ENCODE measurements at regions not wholly inside any gene's neighbourhood (a gene's known extent, or its start where the extent isn't known, plus 50 kb on each side); places are given as distances from the start of the nearest gene placed in this dataset.

DNA sequence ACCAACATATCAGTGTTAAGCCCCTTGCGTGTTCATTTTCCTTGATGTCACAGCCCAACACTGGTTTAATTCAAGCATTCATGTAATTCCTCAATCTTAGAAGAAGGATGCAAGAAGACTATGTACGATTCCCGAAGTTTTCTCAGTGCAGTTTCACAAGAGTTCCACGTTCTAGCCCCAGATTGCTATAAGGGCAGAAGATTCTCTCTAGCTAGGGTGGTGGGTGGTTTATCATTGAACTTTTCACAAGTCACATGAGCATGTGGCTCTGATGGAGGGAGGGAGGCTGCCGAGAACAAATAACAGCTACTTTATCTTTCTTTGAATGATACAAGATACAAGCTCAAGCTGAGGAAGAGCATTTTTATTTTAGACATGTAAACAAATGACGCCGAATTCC lies 71.9 kb upstream of the NHSL1 start (continued):
- TF ChIP-seq, protein P1, sequence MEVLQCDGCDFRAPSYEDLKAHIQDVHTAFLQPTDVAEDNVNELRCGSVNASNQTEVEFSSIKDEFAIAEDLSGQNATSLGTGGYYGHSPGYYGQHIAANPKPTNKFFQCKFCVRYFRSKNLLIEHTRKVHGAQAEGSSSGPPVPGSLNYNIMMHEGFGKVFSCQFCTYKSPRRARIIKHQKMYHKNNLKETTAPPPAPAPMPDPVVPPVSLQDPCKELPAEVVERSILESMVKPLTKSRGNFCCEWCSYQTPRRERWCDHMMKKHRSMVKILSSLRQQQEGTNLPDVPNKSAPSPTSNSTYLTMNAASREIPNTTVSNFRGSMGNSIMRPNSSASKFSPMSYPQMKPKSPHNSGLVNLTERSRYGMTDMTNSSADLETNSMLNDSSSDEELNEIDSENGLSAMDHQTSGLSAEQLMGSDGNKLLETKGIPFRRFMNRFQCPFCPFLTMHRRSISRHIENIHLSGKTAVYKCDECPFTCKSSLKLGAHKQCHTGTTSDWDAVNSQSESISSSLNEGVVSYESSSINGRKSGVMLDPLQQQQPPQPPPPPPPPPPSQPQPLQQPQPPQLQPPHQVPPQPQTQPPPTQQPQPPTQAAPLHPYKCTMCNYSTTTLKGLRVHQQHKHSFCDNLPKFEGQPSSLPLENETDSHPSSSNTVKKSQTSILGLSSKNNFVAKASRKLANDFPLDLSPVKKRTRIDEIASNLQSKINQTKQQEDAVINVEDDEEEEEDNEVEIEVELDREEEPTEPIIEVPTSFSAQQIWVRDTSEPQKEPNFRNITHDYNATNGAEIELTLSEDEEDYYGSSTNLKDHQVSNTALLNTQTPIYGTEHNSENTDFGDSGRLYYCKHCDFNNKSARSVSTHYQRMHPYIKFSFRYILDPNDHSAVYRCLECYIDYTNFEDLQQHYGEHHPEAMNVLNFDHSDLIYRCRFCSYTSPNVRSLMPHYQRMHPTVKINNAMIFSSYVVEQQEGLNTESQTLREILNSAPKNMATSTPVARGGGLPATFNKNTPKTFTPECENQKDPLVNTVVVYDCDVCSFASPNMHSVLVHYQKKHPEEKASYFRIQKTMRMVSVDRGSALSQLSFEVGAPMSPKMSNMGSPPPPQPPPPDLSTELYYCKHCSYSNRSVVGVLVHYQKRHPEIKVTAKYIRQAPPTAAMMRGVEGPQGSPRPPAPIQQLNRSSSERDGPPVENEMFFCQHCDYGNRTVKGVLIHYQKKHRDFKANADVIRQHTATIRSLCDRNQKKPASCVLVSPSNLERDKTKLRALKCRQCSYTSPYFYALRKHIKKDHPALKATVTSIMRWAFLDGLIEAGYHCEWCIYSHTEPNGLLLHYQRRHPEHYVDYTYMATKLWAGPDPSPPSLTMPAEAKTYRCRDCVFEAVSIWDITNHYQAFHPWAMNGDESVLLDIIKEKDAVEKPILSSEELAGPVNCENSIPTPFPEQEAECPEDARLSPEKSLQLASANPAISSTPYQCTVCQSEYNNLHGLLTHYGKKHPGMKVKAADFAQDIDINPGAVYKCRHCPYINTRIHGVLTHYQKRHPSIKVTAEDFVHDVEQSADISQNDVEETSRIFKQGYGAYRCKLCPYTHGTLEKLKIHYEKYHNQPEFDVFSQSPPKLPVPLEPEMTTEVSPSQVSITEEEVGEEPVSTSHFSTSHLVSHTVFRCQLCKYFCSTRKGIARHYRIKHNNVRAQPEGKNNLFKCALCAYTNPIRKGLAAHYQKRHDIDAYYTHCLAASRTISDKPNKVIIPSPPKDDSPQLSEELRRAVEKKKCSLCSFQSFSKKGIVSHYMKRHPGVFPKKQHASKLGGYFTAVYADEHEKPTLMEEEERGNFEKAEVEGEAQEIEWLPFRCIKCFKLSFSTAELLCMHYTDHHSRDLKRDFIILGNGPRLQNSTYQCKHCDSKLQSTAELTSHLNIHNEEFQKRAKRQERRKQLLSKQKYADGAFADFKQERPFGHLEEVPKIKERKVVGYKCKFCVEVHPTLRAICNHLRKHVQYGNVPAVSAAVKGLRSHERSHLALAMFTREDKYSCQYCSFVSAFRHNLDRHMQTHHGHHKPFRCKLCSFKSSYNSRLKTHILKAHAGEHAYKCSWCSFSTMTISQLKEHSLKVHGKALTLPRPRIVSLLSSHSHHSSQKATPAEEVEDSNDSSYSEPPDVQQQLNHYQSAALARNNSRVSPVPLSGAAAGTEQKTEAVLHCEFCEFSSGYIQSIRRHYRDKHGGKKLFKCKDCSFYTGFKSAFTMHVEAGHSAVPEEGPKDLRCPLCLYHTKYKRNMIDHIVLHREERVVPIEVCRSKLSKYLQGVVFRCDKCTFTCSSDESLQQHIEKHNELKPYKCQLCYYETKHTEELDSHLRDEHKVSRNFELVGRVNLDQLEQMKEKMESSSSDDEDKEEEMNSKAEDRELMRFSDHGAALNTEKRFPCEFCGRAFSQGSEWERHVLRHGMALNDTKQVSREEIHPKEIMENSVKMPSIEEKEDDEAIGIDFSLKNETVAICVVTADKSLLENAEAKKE (CRISPR knock-in tag; IDR thresholded peaks at IDR 0.05), result no peak
- TF ChIP-seq JUNB (IDR thresholded peaks at IDR 0.05; ENCODE audit: unreplicated experiment) (no peak), POLR2AphosphoS5 (IDR thresholded peaks at IDR 0.05; ENCODE audit: low read depth) (no peak), NANOG (IDR thresholded peaks at IDR 0.05; ENCODE audit: borderline replicate concordance) (no peak), STAT1 (IDR thresholded peaks at IDR 0.05; ENCODE audit: unreplicated experiment) (no peak), ZNF331 (CRISPR knock-in tag; IDR thresholded peaks at IDR 0.05; ENCODE audit: low read depth) (no peak)

DNA sequence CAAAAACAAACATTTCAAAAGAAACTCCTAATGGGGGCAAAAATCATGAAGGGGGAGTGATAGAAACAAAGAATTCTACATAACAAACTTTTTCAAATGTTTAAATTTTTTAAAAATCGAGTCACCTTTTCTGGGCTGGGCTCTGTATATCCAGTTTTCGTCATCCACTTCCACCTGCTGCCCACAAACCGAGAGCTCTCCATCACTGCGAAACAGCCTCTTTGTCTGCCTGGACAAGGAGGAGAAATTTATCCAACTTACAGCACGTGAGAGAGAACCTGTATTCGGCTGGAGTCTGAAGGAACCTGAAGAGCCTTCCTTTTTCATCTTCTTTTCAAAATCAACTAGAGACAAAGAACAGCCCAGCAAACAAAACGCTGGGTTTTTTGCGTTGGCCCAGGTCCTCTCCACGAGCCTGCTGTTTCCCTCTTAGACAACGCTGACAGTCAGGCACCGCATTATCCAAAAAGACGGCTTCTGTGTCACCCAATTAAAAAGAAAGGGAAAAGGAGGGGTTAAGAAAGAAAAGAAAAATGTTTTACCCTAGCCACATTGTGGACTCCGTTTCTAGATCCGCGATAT lies 72.4 kb upstream of the NHSL1 start:
- Histone ChIP-seq H4K20me1 (replicated peaks; ENCODE audit: insufficient read depth) (no peaks in the 10 kb centered on the region), H3K4me1 (ENCODE audit: insufficient read depth) (peaks cover 38% of the 10 kb centered on the region), H3F3A (replicated peaks; ENCODE audit: low read depth) (no peaks in the 10 kb centered on the region), H3K27me3 (ENCODE audit: insufficient read depth) (no peaks in the 10 kb centered on the region), H3K27ac (ENCODE audit: low read depth) (no peak overlapping the region), H3K9me2 (ENCODE audit: insufficient read depth) (no peaks in the 10 kb centered on the region), H3K4me3 (peak overlapping the region; percentile 57), H2AFZ (no peak overlapping the region), H3K4me2 (peak overlapping the region; percentile 81), H3K79me2 (replicated peaks; ENCODE audit: insufficient read depth) (peaks cover 62% of the 10 kb centered on the region), H3K36me3 (ENCODE audit: insufficient read depth) (no peaks in the 10 kb centered on the region)
- ATAC-seq, result peak; percentile 15; the same call in 2 of the 3 replicates
- no peak for DNase-seq (ENCODE audit: low spot score)
- Mint-ChIP-seq H3K4me3 (no peak overlapping the region), H3K27ac (no peak overlapping the region), H3K36me3 (ENCODE audit: low read depth) (no peaks in the 10 kb centered on the region), H3K4me1 (peaks cover 17% of the 10 kb centered on the region), H3K9me3 (no peaks in the 10 kb centered on the region), H3K27me3 (ENCODE audit: insufficient read depth, low read depth, poor library complexity) (peaks cover 6% of the 10 kb centered on the region)
- TF ChIP-seq NANOG (IDR thresholded peaks at IDR 0.05; ENCODE audit: borderline replicate concordance) (no peak), JUNB (IDR thresholded peaks at IDR 0.05; ENCODE audit: unreplicated experiment) (no peak), ZNF331 (CRISPR knock-in tag; IDR thresholded peaks at IDR 0.05; ENCODE audit: low read depth) (no peak)
- TF ChIP-seq, protein P2, sequence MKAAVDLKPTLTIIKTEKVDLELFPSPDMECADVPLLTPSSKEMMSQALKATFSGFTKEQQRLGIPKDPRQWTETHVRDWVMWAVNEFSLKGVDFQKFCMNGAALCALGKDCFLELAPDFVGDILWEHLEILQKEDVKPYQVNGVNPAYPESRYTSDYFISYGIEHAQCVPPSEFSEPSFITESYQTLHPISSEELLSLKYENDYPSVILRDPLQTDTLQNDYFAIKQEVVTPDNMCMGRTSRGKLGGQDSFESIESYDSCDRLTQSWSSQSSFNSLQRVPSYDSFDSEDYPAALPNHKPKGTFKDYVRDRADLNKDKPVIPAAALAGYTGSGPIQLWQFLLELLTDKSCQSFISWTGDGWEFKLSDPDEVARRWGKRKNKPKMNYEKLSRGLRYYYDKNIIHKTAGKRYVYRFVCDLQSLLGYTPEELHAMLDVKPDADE (IDR thresholded peaks at IDR 0.05), result no peak
- TF ChIP-seq, protein P1 (CRISPR knock-in tag; IDR thresholded peaks at IDR 0.05), result no peak

Data from GM23338 (cell line).